HepG2 (cell line): ENCODE measurements at regions not wholly inside any gene's neighbourhood (a gene's known extent, or its start where the extent isn't known, plus 50 kb on each side); places are given as distances from the start of the nearest gene placed in this dataset.

Experiments
- ATAC-seq: fragments of 200-7000 bp; cut with Tn5 transposase; 3 replicates; pipeline ENCODE4 v1.9.1; 2020; ENCODE audit warnings: mild to moderate bottlenecking, moderate library complexity
- BruUV-seq: library from RNA; stranded (reverse); fragments of 400-500 nt; replicated peaks from 2 replicates; lab custom pipeline; 2021; lab: Mats Ljungman, UMichigan
- CTCF ChIA-PET: fragments of 300-600 bp; formaldehyde crosslinking; extraction: SDS; loops from one replicate; lab custom pipeline; 2021; ENCODE audit warnings: low total read pairs, inconsistent platforms, low intra/inter-chr PET ratio; lab: Yijun Ruan, JAX
- POLR2A ChIA-PET: fragments of 350-600 bp; sonication (Branson Sonifier 250); formaldehyde crosslinking; loops from one replicate; lab custom pipeline; 2020; ENCODE audit warnings: antibody characterized with exemption, inconsistent platforms; lab: Yijun Ruan, JAX
- DNase-seq: peaks from one replicate; pipeline ENCODE4 v3.0.0-alpha.2; 2015; ENCODE audit warnings: low spot score
- FAIRE-seq: peaks from 3 replicates; lab custom pipeline; 2011; peaks lifted over from hg19 to GRCh38; lab: Jason Lieb, UNC
- H2AFZ ChIP-seq: one replicate; pipeline ENCODE4 v1.6.1; 2011; ENCODE audit warnings: low read length, inconsistent platforms
- H3K27ac ChIP-seq: fragments of 300-600 bp; 3 replicates; pipeline ENCODE4 v1.8.0; 2011; ENCODE audit warnings: mixed run types, mild to moderate bottlenecking, mixed read lengths, low read length, inconsistent platforms; ENCODE audit not compliant: insufficient read depth; ENCODE audit errors: extremely low read length
- H3K27me3 ChIP-seq, 2 experiments: fragments of 200-600 bp in 1 of 2; 2 replicates in 1 of 2; 3 replicates in 1 of 2; pipeline versions ENCODE4 v1.6.0 to v1.8.0; 2011; ENCODE audit warnings: low read length in 2 of 2, mild to moderate bottlenecking in 2 of 2, moderate library complexity in 2 of 2, inconsistent platforms in 1 of 2; ENCODE audit not compliant: insufficient read depth in 2 of 2, control insufficient read depth in 1 of 2
- H3K36me3 ChIP-seq, 2 experiments: fragments of 200-600 bp in 1 of 2; replicated peaks in 1 of 2; 2 replicates in 1 of 2; 3 replicates in 1 of 2; pipeline versions ENCODE4 v1.5.1 to v1.8.0; 2011; ENCODE audit warnings: low read length in 2 of 2, inconsistent platforms in 1 of 2; ENCODE audit not compliant: insufficient read depth in 2 of 2, control insufficient read depth in 1 of 2
- H3K4me1 ChIP-seq: 2 replicates; pipeline ENCODE4 v1.5.1; 2012; ENCODE audit warnings: low read length, inconsistent platforms; ENCODE audit not compliant: insufficient read depth
- H3K4me2 ChIP-seq: 2 replicates; pipeline ENCODE4 v1.6.0; 2011; ENCODE audit warnings: low read depth, low read length, inconsistent platforms
- H3K4me3 ChIP-seq, 3 experiments: fragments of 200-600 bp in 1 of 3; sonication (generic), shearing (Covaris generic) in 1 of 3; replicated peaks in 1 of 3; 2 replicates each; pipeline ENCODE4 v1.5.1; 2011 to 2016; ENCODE audit warnings: low read length in 3 of 3, inconsistent platforms in 2 of 3, low read depth in 2 of 3, mild to moderate bottlenecking in 2 of 3, control low read depth in 1 of 3, mixed read lengths in 1 of 3; ENCODE audit not compliant: insufficient read depth in 1 of 3
- H3K79me2 ChIP-seq: one replicate; pipeline ENCODE4 v1.6.1; 2011; ENCODE audit warnings: low read length, inconsistent platforms; ENCODE audit not compliant: insufficient read depth
- H3K9ac ChIP-seq: 2 replicates; pipeline ENCODE4 v1.6.0; 2011; ENCODE audit warnings: mild to moderate bottlenecking, low read depth, low read length, inconsistent platforms; ENCODE audit not compliant: insufficient read depth
- H3K9me3 ChIP-seq: 2 replicates; pipeline ENCODE4 v1.5.1; 2012; ENCODE audit warnings: mild to moderate bottlenecking, low read length
- H4K20me1 ChIP-seq: 2 replicates; pipeline ENCODE4 v1.6.0; 2011; ENCODE audit warnings: inconsistent platforms, mild to moderate bottlenecking, low read length, moderate library complexity; ENCODE audit not compliant: insufficient read depth
- AHDC1 ChIP-seq: sonication (generic); formaldehyde crosslinking; IDR thresholded peaks from 2 replicates; pipeline ENCODE4 v1.5.1; 2020; ENCODE audit warnings: mild to moderate bottlenecking, missing genetic modification reagents, borderline replicate concordance
- ARHGAP35 ChIP-seq: sonication (generic); formaldehyde crosslinking; IDR thresholded peaks from 2 replicates; pipeline ENCODE4 v1.9.0; 2022; ENCODE audit warnings: mild to moderate bottlenecking, inconsistent platforms, moderate library complexity, missing genetic modification reagents, borderline replicate concordance
- ATF4 ChIP-seq, 2 experiments: fragments of 450-650 bp in 1 of 2; sonication (generic) in 1 of 2; formaldehyde crosslinking; IDR thresholded peaks; 2 replicates each; pipeline versions ENCODE4 v1.5.0 to v1.8.0; 2020 to 2022; ENCODE audit warnings: mild to moderate bottlenecking in 1 of 2, missing genetic modification reagents in 1 of 2
- CTCF ChIP-seq: sonication (generic); formaldehyde crosslinking; IDR thresholded peaks from 2 replicates; pipeline ENCODE4 v1.5.0; 2020; ENCODE audit warnings: mild to moderate bottlenecking, missing genetic modification reagents, moderate library complexity
- GLI4 ChIP-seq: sonication (generic); formaldehyde crosslinking; IDR thresholded peaks from 2 replicates; pipeline ENCODE4 v1.5.1; 2020; ENCODE audit warnings: missing genetic modification reagents, mild to moderate bottlenecking, moderate library complexity, borderline replicate concordance
- MTA1 ChIP-seq: sonication (generic); formaldehyde crosslinking; IDR thresholded peaks from 2 replicates; pipeline ENCODE4 v1.4.0; 2020; ENCODE audit warnings: missing genetic modification reagents, mild to moderate bottlenecking, borderline replicate concordance
- PAWR ChIP-seq: sonication (generic); formaldehyde crosslinking; IDR thresholded peaks from 2 replicates; pipeline ENCODE4 v1.4.0; 2020; ENCODE audit warnings: missing genetic modification reagents, mild to moderate bottlenecking, borderline replicate concordance
- RBFOX2 ChIP-seq: fragments of 200-400 bp; formaldehyde crosslinking; IDR thresholded peaks from 2 replicates; pipeline ENCODE4 v1.6.1; 2017; ENCODE audit warnings: low read depth, mild to moderate bottlenecking, low read length
- SNAI1 ChIP-seq: sonication (generic); formaldehyde crosslinking; IDR thresholded peaks from 2 replicates; pipeline ENCODE4 v1.5.0; 2020; ENCODE audit warnings: mild to moderate bottlenecking, missing genetic modification reagents, borderline replicate concordance
- ZBTB20 ChIP-seq: sonication (generic); formaldehyde crosslinking; IDR thresholded peaks from 2 replicates; pipeline ENCODE4 v1.8.1; 2023; ENCODE audit warnings: missing genetic modification reagents, low read depth, mild to moderate bottlenecking, borderline replicate concordance
- ZBTB25 ChIP-seq: IDR thresholded peaks from 2 replicates; pipeline ENCODE4 v1.6.1; 2018; ENCODE audit warnings: missing genetic modification reagents
- ZNF282 ChIP-seq: fragments of 450-650 bp; IDR thresholded peaks from 2 replicates; pipeline ENCODE4 v1.6.1; 2018; ENCODE audit not compliant: partially characterized antibody
- in situ Hi-C: cut with HindIII; loops from 2 replicates; pipeline ENCODE4 v1.10.0; 2017; ENCODE audit warnings: low pct_unique_long_range_greater_than_20kb; ENCODE audit not compliant: extremely low pct_ligation_motif_present
- intact Hi-C: fragments of 100-400 bp; cut with micrococcal nuclease; formaldehyde crosslinking; loops from one replicate; pipeline ENCODE4 v1.10.0; 2022; ENCODE audit not compliant: unreplicated experiment
- TF ChIP-seq, protein P1 (sequence below): sonication (generic); formaldehyde crosslinking; IDR thresholded peaks from 2 replicates; pipeline ENCODE4 v1.5.0; 2020; ENCODE audit warnings: missing genetic modification reagents

DNA sequence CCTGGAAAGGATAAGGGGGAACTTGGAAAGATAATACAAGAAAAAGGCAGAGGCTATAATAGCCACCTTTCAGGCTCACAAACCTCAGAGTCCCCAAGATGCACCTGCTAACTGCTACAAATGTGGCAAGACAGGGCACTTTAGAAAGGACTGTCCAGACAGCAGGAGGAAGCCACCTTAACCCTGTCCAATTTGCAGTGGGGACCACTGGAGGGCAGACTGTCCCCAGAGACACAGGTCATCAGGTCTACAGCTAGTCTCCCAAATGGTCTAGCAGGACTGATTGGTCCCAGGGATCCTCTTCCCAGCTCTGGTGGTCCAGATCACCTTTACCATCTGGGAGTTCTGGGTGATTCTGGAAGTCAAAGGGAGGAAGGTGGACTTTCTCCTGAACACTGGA lies 882.5 kb upstream of the GBE1 start:
- POLR2A ChIA-PET, result no interaction called here
- TF ChIP-seq ZNF282 (no peak), ATF4 (CRISPR knock-in tag; IDR thresholded peaks at IDR 0.05) (no peak), ZBTB25 (no peak), ZBTB20 (CRISPR knock-in tag) (no peak), SNAI1 (CRISPR knock-in tag) (no peak), ARHGAP35 (CRISPR knock-in tag) (no peak), AHDC1 (CRISPR knock-in tag) (no peak), MTA1 (no peak), PAWR (CRISPR knock-in tag) (no peak), CTCF (CRISPR knock-in tag) (peak; percentile 63), GLI4 (CRISPR knock-in tag) (no peak), RBFOX2 (no peak)
- TF ChIP-seq, protein P1, sequence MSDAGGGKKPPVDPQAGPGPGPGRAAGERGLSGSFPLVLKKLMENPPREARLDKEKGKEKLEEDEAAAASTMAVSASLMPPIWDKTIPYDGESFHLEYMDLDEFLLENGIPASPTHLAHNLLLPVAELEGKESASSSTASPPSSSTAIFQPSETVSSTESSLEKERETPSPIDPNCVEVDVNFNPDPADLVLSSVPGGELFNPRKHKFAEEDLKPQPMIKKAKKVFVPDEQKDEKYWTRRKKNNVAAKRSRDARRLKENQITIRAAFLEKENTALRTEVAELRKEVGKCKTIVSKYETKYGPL (CRISPR knock-in tag), result no peak

More for the DNA sequence above, 882.5 kb upstream of the GBE1 start:
- H3K36me3 ChIP-seq, result no peaks in the 10 kb centered on the region
- no peak overlapping the region for H3K27ac ChIP-seq
- peak; percentile 95 for ATAC-seq
- no peaks in the 10 kb centered on the region; a peak in 1 of 5 replicates for H3K27me3 ChIP-seq
- no peak overlapping the region for H3K4me3 ChIP-seq
- H2AFZ ChIP-seq, result no peak overlapping the region
- no peaks in the 10 kb centered on the region for H3K79me2 ChIP-seq
- no peak overlapping the region for H3K4me2 ChIP-seq
- peak; percentile 10 for DNase-seq
- no peaks in the 10 kb centered on the region for H4K20me1 ChIP-seq
- CTCF ChIA-PET, result no interaction called here
- no peaks in the 10 kb centered on the region for H3K4me1 ChIP-seq
- BruUV-seq, result no TSS peak
- H3K9me3 ChIP-seq, result peaks cover 11% of the 10 kb centered on the region; the same call in 1 of the 2 replicates
- intact Hi-C loops (loop anchor here (1.0 kb wide), 1 partner anchor 879 kb away; no protein-coding TSS in a partner anchor), in situ Hi-C loops (no loop called here)
- H3K9ac ChIP-seq, result no peak overlapping the region
- FAIRE-seq, result no peak
